IPS-15b (cell line): ENCODE measurements at regions not wholly inside any gene's neighbourhood (a gene's known extent, or its start where the extent isn't known, plus 50 kb on each side); places are given as distances from the start of the nearest gene placed in this dataset.
"Not testable (repeated sequence)": the region's sequence is repeated elsewhere in the genome, so short reads cannot be mapped to it uniquely, and the experiment has no call there.

Experiments used
- H3K27me3 ChIP-seq: one replicate; pipeline ENCODE4 v1.6.1; 2013; ENCODE audit warnings: low read length; ENCODE audit not compliant: control insufficient read depth, insufficient read depth
- H3K36me3 ChIP-seq: one replicate; pipeline ENCODE4 v1.6.1; 2013; ENCODE audit warnings: low read length; ENCODE audit not compliant: control insufficient read depth, insufficient read depth
- H3K4me1 ChIP-seq: one replicate; pipeline ENCODE4 v1.6.1; 2013; ENCODE audit warnings: mild to moderate bottlenecking, low read length; ENCODE audit not compliant: control insufficient read depth, insufficient read depth
- H3K4me3 ChIP-seq: one replicate; pipeline ENCODE4 v1.5.1; 2013; ENCODE audit warnings: low read depth, low read length
- H3K9ac ChIP-seq: one replicate; pipeline ENCODE4 v1.6.1; 2013; ENCODE audit warnings: low read depth, mild to moderate bottlenecking, low read length
- H3K9me3 ChIP-seq: one replicate; pipeline ENCODE4 v1.6.1; 2013; ENCODE audit warnings: mild to moderate bottlenecking, low read length; ENCODE audit not compliant: control insufficient read depth, insufficient read depth

GRCh38 chr6:50899306-50899870 lies 80.7 kb downstream of the TFAP2B start:
- H3K9ac ChIP-seq: no peak overlapping the region

DNA sequence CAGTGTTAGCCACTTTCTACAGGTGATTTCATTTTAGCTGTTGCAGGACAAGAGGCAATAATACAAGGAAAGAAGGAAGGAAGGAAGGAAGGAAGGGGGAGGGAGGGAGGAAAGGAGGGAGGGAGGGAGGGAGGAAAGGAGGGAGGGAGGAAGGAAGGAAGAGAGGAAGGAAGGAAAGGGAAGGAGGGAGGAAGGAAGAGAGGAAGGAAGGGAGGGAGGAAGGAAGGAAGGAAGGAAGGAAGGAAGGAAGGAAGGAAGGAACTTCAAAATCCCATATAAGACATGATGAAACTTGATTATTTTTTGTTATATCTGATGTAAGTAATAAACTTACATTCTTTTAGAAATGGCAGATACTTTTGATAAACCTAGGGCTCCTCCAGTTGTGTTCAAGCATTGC lies 83.6 kb downstream of the TFAP2B start:
- H3K27me3 ChIP-seq: no peaks in the 10 kb centered on the region
- no peaks in the 10 kb centered on the region for H3K9me3 ChIP-seq
- H3K9ac ChIP-seq: no peak overlapping the region
- H3K36me3 ChIP-seq: no peaks in the 10 kb centered on the region
- H3K4me1 ChIP-seq: no peaks in the 10 kb centered on the region
- H3K4me3 ChIP-seq: no peak overlapping the region

More at GRCh38 chr6:50899306-50899870, 80.7 kb downstream of the TFAP2B start:
- H3K4me1 ChIP-seq: no peaks in the 10 kb centered on the region
- H3K27me3 ChIP-seq: no peaks in the 10 kb centered on the region
- H3K4me3 ChIP-seq: no peak overlapping the region
- no peaks in the 10 kb centered on the region for H3K36me3 ChIP-seq
- H3K9me3 ChIP-seq: no peaks in the 10 kb centered on the region

DNA sequence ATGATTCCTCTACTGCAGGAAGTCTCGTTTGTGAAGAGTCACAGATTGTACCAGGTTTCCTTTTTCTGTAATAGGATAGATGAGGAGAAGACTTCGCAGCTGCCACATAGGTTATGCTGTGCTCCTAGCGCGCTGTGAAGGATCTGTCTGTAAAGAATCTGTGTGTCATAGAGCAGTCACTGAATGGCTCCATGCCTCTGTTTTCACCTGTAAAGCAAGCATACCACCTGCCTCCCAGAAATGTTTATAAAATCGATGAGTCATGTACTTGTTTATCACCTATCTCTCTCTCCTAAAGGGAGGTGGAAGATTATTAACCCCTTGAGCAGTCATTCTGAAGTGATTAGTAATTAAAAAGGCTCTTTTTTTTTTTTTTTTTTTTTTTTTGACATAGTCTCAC lies 86.6 kb downstream of the TFAP2B start:
- no peak overlapping the region for H3K4me3 ChIP-seq
- H3K36me3 ChIP-seq: no peaks in the 10 kb centered on the region
- H3K27me3 ChIP-seq: no peaks in the 10 kb centered on the region
- H3K9me3 ChIP-seq: no peaks in the 10 kb centered on the region
- no peak overlapping the region for H3K9ac ChIP-seq
- no peaks in the 10 kb centered on the region for H3K4me1 ChIP-seq

DNA sequence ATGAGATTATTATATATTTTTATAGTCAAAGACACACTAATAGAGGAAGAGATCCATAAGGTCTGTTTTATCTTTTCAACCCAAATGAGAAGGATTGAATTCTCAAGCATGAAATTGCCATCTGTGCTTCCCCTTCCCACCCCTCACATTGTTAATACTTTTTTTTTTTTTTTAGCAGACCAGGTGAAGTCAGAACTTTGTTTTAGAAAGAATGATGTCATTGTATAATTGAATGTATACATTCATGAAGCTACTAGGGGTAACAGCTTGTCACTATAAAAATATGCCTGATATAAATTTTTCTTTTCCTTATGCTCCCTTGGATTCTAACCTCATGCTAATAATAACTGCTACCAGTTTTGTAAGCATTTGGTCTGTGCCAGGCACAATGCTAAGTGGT lies 88.9 kb downstream of the TFAP2B start:
- Histone ChIP-seq H3K27me3 (no peaks in the 10 kb centered on the region), H3K9ac (no peak overlapping the region), H3K4me3 (no peak overlapping the region)

GRCh38 chr6:50913105-50913770 lies 94.6 kb downstream of the TFAP2B start:
- Histone ChIP-seq H3K27me3 (no peaks in the 10 kb centered on the region), H3K36me3 (no peaks in the 10 kb centered on the region), H3K4me3 (no peak overlapping the region), H3K9me3 (no peaks in the 10 kb centered on the region), H3K9ac (no peak overlapping the region), H3K4me1 (no peaks in the 10 kb centered on the region)

More for the DNA sequence above, 88.9 kb downstream of the TFAP2B start:
- no peaks in the 10 kb centered on the region for H3K4me1 ChIP-seq
- no peaks in the 10 kb centered on the region for H3K9me3 ChIP-seq
- no peaks in the 10 kb centered on the region for H3K36me3 ChIP-seq

- not testable (repeated sequence) for H3K4me3 ChIP-seq, H3K36me3 ChIP-seq, H3K27me3 ChIP-seq, H3K9ac ChIP-seq, H3K9me3 ChIP-seq, H3K4me1 ChIP-seq
Observed at GRCh38 chr6:50921378-50921777, 102.7 kb downstream of the TFAP2B start.

GRCh38 chr6:50921968-50922367 lies 103.3 kb downstream of the TFAP2B start:
- no peak overlapping the region for H3K4me3 ChIP-seq
- H3K4me1 ChIP-seq: no peaks in the 10 kb centered on the region
- no peaks in the 10 kb centered on the region for H3K9me3 ChIP-seq
- no peaks in the 10 kb centered on the region for H3K36me3 ChIP-seq
- no peak overlapping the region for H3K9ac ChIP-seq
- no peaks in the 10 kb centered on the region for H3K27me3 ChIP-seq

- Histone ChIP-seq H3K27me3 (no peaks in the 10 kb centered on the region), H3K36me3 (no peaks in the 10 kb centered on the region), H3K9me3 (no peaks in the 10 kb centered on the region), H3K9ac (no peak overlapping the region), H3K4me3 (no peak overlapping the region), H3K4me1 (no peaks in the 10 kb centered on the region)
Observed at GRCh38 chr6:50922579-50923525, 104.2 kb downstream of the TFAP2B start.

DNA sequence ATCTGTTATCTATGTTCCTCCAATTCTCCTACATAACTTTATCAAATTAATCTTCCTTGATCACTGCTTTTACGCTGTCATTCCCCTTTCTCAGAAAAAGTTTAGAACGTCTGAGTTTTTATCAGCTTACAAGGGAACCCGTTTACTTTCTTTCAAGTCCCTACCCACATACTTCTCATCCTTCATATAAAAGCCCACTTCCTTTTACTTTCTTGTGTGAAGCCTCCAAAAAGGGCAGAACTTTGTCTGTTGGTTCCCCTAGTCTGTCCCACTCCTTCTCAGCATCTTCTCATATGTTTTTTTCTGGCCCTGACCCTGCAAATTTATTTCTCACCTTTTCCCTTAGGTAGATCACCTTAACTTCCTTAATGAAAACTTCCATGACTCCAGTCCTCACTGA lies 106.1 kb downstream of the TFAP2B start:
- Histone ChIP-seq H3K9me3 (no peaks in the 10 kb centered on the region), H3K4me1 (no peaks in the 10 kb centered on the region), H3K36me3 (no peaks in the 10 kb centered on the region), H3K4me3 (no peak overlapping the region), H3K27me3 (no peaks in the 10 kb centered on the region), H3K9ac (no peak overlapping the region)

DNA sequence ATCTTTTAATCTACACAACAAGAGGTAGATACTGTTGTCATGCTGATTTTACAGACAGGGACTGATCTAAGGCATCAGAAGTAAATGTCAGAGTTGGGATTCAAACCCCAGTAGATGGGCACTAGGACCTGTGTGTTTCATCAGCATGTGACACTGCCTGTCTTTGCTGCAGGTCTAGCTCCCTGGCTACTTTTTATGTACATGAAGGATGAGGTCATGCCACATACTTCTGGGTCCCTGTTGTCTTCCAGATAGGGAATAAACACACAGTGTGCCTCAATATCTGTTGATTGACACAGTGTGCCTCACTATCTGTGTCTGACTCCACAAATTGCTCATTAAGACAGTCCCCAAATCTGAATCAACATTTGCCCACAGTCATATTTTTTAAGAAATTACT lies 106.9 kb downstream of the TFAP2B start:
- Histone ChIP-seq H3K27me3 (no peaks in the 10 kb centered on the region), H3K4me1 (no peaks in the 10 kb centered on the region), H3K36me3 (no peaks in the 10 kb centered on the region), H3K9ac (no peak overlapping the region), H3K4me3 (no peak overlapping the region), H3K9me3 (no peaks in the 10 kb centered on the region)

DNA sequence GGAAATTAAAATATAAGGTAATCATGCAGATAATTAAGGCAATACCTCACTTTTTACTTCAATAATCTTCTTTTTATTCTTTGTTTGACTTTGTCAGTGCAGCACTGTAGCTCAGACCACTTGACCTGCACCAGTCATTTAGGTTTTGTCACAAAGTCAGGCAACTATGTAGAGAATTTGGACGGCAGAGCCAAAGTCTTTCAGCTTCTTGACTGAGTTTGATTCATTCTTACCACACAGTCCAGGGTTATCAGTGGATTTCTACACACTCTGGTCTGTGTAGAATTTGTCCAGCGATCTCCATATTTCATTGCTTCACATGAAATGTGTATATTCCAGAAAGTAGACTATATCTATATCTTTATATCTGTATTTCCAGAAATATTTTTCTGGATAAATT lies 107.3 kb downstream of the TFAP2B start:
- H3K9me3 ChIP-seq: no peaks in the 10 kb centered on the region
- H3K27me3 ChIP-seq: no peaks in the 10 kb centered on the region
- no peak overlapping the region for H3K9ac ChIP-seq
- no peaks in the 10 kb centered on the region for H3K4me1 ChIP-seq
- no peak overlapping the region for H3K4me3 ChIP-seq
- H3K36me3 ChIP-seq: no peaks in the 10 kb centered on the region

GRCh38 chr6:50927800-50928199 lies 109.1 kb downstream of the TFAP2B start:
- Histone ChIP-seq H3K4me3 (no peak overlapping the region), H3K36me3 (no peaks in the 10 kb centered on the region), H3K27me3 (no peaks in the 10 kb centered on the region), H3K9me3 (no peaks in the 10 kb centered on the region), H3K9ac (no peak overlapping the region), H3K4me1 (no peaks in the 10 kb centered on the region)
